ENCODE measurements at regions not wholly inside any gene's neighbourhood (a gene's known extent, or its start where the extent isn't known, plus 50 kb on each side); places are given as distances from the start of the nearest gene placed in this dataset.

GRCh38 chr15:36278219-36278618, 301.2 kb upstream of the CDIN1 start:
- no peak overlapping the region for H3K27ac ChIP-seq
- TF ChIP-seq CTCF (conservative IDR thresholded peaks at IDR 0.05): peak; percentile 33

GRCh38 chr15:36282821-36283220, 296.6 kb upstream of the CDIN1 start:
- no peak for TF ChIP-seq CTCF (conservative IDR thresholded peaks at IDR 0.05)

GRCh38 chr15:36284911-36285310, 294.5 kb upstream of the CDIN1 start:
- TF ChIP-seq CTCF (conservative IDR thresholded peaks at IDR 0.05): no peak
- H3K27ac ChIP-seq: no peak overlapping the region

More at GRCh38 chr15:36282821-36283220, 296.6 kb upstream of the CDIN1 start:
- H3K27ac ChIP-seq: no peak overlapping the region

- TF ChIP-seq CTCF (conservative IDR thresholded peaks at IDR 0.05): no peak
- H3K27ac ChIP-seq: no peak overlapping the region
Observed at GRCh38 chr15:36291501-36291900, 287.9 kb upstream of the CDIN1 start.

GRCh38 chr15:36294359-36294758, 285.1 kb upstream of the CDIN1 start:
- H3K27ac ChIP-seq: no peak overlapping the region
- TF ChIP-seq CTCF (conservative IDR thresholded peaks at IDR 0.05): no peak

- H3K27ac ChIP-seq: no peak overlapping the region
- TF ChIP-seq CTCF (conservative IDR thresholded peaks at IDR 0.05): no peak
Observed at GRCh38 chr15:36301947-36302346, 277.5 kb upstream of the CDIN1 start.

GRCh38 chr15:36313021-36313420, 266.4 kb upstream of the CDIN1 start:
- TF ChIP-seq CTCF (conservative IDR thresholded peaks at IDR 0.05): no peak
- H3K27ac ChIP-seq: no peak overlapping the region
